Suprapubic skin (tissue), 4 donors: ENCODE measurements at regions not wholly inside any gene's neighbourhood (a gene's known extent, or its start where the extent isn't known, plus 50 kb on each side); places are given as distances from the start of the nearest gene placed in this dataset.

Experiments
- DNase-seq, 2 donors: peaks; one replicate each; pipeline ENCODE4 v3.0.0-alpha.2; 2019; ENCODE audit warnings: low spot score in 2 of 2
- H3K27ac ChIP-seq: fragments of 200-600 bp; sonication (generic); one replicate; pipeline ENCODE4 v1.5.1; 2019
- H3K27me3 ChIP-seq: fragments of 200-600 bp; sonication (generic); one replicate; pipeline ENCODE4 v1.5.1; 2019
- H3K36me3 ChIP-seq: fragments of 200-600 bp; sonication (generic); one replicate; pipeline ENCODE4 v1.5.1; 2019
- H3K4me1 ChIP-seq: fragments of 200-600 bp; sonication (generic); one replicate; pipeline ENCODE4 v1.5.1; 2019
- H3K4me3 ChIP-seq: fragments of 200-600 bp; sonication (generic); one replicate; pipeline ENCODE4 v1.5.1; 2019; ENCODE audit warnings: mild to moderate bottlenecking
- H3K9me3 ChIP-seq: fragments of 200-600 bp; sonication (generic); one replicate; pipeline ENCODE4 v1.5.1; 2019
- EP300 ChIP-seq: sonication (generic); formaldehyde crosslinking; IDR thresholded peaks from one replicate; pipeline ENCODE4 v1.6.1; 2017; ENCODE audit warnings: antibody characterized with exemption
- POLR2A ChIP-seq, 2 donors: fragments of 450-650 bp; IDR thresholded peaks; one replicate each; pipeline ENCODE4 v1.6.1; 2017; ENCODE audit warnings: antibody characterized with exemption in 2 of 2, mild to moderate bottlenecking in 2 of 2, moderate library complexity in 2 of 2
- POLR2AphosphoS5 ChIP-seq, 3 donors: sonication (generic); formaldehyde crosslinking; IDR thresholded peaks; one replicate each; pipeline ENCODE4 v1.6.1; 2017; ENCODE audit warnings: antibody characterized with exemption in 3 of 3
- WGBS: methylation state at CpG from one replicate; pipeline ENCODE4 v1.1.5; 2018; 5-methylcytosine and 5-hydroxymethylcytosine counted together
- TF ChIP-seq, protein P1 (sequence below), 2 donors: fragments of 200-600 bp in 1 of 2; fragments of 450-650 bp in 1 of 2; sonication (generic) in 1 of 2; IDR thresholded peaks; one replicate each; pipeline ENCODE4 v1.5.1; 2016 to 2019; ENCODE audit warnings: antibody characterized with exemption in 2 of 2, mild to moderate bottlenecking in 1 of 2, moderate library complexity in 1 of 2

DNA sequence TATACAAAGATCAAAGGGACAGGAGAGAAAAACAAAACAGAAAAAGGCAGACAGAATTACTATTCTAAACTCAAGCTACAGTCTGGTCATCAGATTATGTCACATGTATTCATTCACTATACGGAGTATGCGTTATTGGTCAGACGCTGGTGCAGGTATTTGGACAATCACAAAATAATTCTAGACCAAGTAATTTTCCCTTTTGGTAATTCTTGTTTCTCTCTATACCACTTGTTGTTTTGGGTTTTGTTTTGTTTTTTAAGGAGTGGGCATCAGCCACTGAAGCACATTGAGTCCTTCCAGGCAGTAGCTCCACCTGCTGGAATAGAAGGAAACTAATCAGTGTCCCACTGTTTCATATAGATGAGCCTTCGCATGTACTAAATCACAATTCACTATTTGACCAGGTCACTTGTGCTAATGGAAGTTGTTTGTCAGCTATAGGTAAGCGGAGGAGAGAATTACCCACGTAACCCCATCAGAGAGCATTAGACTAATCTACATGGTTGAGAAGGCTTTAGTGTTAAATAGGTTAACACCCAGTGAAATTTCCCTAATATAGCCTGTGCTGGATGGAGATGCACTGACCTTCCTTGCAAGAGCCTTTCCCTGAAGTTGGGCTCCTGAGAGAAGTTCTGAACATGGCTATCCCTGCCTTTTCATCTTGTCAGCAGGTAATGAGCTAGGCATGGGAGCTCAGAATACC is 77.9 kb downstream of the TNFAIP3 start:
- Histone ChIP-seq H3K4me3 (no peak overlapping the region), H3K27me3 (no peaks in the 10 kb centered on the region), H3K36me3 (no peaks in the 10 kb centered on the region), H3K9me3 (no peaks in the 10 kb centered on the region), H3K27ac (peak overlapping the region; percentile 54), H3K4me1 (peaks cover 22% of the 10 kb centered on the region)
- WGBS: 33% methylated on average over 6 of the region's 6 CpGs
- DNase-seq: no peak
- TF ChIP-seq, protein P1, sequence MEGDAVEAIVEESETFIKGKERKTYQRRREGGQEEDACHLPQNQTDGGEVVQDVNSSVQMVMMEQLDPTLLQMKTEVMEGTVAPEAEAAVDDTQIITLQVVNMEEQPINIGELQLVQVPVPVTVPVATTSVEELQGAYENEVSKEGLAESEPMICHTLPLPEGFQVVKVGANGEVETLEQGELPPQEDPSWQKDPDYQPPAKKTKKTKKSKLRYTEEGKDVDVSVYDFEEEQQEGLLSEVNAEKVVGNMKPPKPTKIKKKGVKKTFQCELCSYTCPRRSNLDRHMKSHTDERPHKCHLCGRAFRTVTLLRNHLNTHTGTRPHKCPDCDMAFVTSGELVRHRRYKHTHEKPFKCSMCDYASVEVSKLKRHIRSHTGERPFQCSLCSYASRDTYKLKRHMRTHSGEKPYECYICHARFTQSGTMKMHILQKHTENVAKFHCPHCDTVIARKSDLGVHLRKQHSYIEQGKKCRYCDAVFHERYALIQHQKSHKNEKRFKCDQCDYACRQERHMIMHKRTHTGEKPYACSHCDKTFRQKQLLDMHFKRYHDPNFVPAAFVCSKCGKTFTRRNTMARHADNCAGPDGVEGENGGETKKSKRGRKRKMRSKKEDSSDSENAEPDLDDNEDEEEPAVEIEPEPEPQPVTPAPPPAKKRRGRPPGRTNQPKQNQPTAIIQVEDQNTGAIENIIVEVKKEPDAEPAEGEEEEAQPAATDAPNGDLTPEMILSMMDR (IDR thresholded peaks at IDR 0.05): peak; percentile 65 to 81
- TF ChIP-seq POLR2AphosphoS5 (IDR thresholded peaks at IDR 0.05) (no peak), POLR2A (IDR thresholded peaks at IDR 0.05) (no peak)

DNA sequence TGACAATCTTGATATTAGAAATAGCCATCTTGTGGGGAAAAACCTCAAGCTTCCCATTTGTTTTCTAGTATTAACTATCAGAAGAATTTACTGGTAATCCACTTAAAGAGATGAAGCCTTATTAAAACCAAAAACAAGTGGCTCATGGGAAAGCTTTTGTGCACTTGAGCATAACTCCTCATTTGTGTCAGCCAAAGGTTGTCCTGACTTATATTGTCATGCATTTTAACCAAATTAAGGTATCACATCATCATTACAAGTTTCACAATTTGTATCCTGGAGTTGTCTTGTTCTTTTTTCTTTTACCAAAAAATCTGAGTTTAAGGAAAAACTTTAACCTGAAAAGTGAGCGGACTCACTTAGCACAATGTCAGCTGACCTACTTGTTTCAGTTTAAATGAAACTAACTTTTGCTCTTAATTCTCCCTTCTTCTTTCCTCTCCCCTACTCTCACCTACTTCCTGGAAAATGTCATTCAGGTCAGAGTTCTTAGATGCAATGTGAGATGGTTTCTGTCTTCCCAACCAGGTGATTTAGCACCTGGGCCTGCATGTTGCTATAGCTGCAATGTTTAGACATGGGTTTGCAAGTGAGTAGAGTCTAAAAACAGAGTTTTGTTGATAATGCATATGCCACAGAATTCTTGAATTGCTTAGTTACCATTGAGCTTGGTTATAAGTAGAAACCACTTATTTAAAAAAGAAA is 82.8 kb downstream of the TNFAIP3 start:
- TF ChIP-seq EP300 (no peak), POLR2A (IDR thresholded peaks at IDR 0.05) (no peak), POLR2AphosphoS5 (IDR thresholded peaks at IDR 0.05) (no peak)
- TF ChIP-seq, protein P1 (IDR thresholded peaks at IDR 0.05): no peak
- Histone ChIP-seq H3K4me3 (no peak overlapping the region), H3K4me1 (peaks cover 3% of the 10 kb centered on the region), H3K27me3 (no peaks in the 10 kb centered on the region), H3K36me3 (no peaks in the 10 kb centered on the region), H3K27ac (no peak overlapping the region), H3K9me3 (no peaks in the 10 kb centered on the region)
- WGBS: 88% methylated on average over 1 of the region's 1 CpG
- DNase-seq: no peak

DNA sequence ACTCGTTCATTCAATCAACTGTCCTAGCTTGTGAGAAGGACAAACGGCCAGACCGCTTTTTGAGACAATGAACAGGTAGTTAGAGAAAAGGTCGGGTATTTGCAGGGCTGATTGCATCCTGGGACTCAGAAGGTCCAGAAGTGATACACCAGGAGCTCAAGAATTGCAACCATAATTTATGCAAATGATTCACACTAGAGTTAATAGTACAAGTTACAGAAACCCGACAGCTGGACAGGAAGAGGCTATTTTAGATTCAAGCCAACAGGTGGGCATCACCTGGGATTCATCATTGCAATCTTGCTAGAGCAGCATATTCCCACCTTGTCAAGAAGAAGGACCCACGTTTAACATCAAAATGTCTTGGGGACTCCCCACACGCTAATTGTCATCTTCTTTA is 83.5 kb downstream of the TNFAIP3 start:
- WGBS: 84% methylated on average over 7 of the region's 7 CpGs

DNA sequence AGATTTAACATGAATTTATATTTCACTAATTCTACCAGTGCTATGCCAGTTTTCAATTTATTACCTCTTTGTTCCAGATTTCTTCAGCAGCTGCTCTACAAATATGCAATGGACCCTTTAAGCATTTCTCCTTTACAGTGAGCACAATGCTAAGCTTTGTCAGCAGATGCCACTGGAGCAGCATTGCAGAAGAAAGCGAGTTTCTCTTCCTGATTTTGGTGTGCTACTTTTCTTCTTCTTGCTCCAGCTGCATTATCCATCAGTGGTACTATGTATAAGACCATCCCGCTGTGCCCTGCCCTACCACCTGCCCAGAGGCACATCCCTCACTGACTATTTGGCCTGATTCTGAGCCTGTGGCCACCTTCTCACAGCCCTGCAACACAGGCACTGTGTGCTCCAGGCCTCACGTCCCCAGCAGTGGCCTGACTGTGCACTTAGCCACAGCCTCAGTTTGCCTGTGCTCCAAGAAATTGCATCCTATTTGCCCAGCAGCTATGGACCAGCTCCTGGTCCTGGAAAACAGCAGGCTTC is 84.1 kb downstream of the TNFAIP3 start:
- DNase-seq: no peak

More for the DNA sequence above, 83.5 kb downstream of the TNFAIP3 start:
- no peak for TF ChIP-seq POLR2AphosphoS5 (IDR thresholded peaks at IDR 0.05)
- TF ChIP-seq EP300: no peak
- TF ChIP-seq, protein P1 (IDR thresholded peaks at IDR 0.05): no peak
- TF ChIP-seq POLR2A (IDR thresholded peaks at IDR 0.05): no peak
- Histone ChIP-seq H3K36me3 (no peaks in the 10 kb centered on the region), H3K27me3 (no peaks in the 10 kb centered on the region), H3K27ac (no peak overlapping the region), H3K4me1 (no peaks in the 10 kb centered on the region), H3K4me3 (no peak overlapping the region), H3K9me3 (no peaks in the 10 kb centered on the region)
- no peak for DNase-seq

More for the DNA sequence above, 84.1 kb downstream of the TNFAIP3 start:
- no peak overlapping the region for H3K4me3 ChIP-seq
- no peaks in the 10 kb centered on the region for H3K27me3 ChIP-seq
- H3K27ac ChIP-seq: no peak overlapping the region
- no peaks in the 10 kb centered on the region for H3K4me1 ChIP-seq
- no peaks in the 10 kb centered on the region for H3K36me3 ChIP-seq
- no peaks in the 10 kb centered on the region for H3K9me3 ChIP-seq
- WGBS: 81% methylated on average over 3 of the region's 3 CpGs
- TF ChIP-seq, protein P1 (IDR thresholded peaks at IDR 0.05): no peak
- TF ChIP-seq EP300 (no peak), POLR2A (IDR thresholded peaks at IDR 0.05) (no peak), POLR2AphosphoS5 (IDR thresholded peaks at IDR 0.05) (no peak)
